ENCODE measurements at regions not wholly inside any gene's neighbourhood (a gene's known extent, or its start where the extent isn't known, plus 50 kb on each side); places are given as distances from the start of the nearest gene placed in this dataset.
A peak's percentile ranks its signal among the peaks of the same experiment; 100 is the strongest.

- Histone ChIP-seq H2AFZ (ENCODE audit: control insufficient read depth, low read depth, low read length) (no peak overlapping the region), H3K9ac (ENCODE audit: control insufficient read depth, insufficient read depth, low read length) (no peak overlapping the region), H3K4me2 (ENCODE audit: control insufficient read depth, insufficient read depth) (no peak overlapping the region)
Observed at GRCh38 chr3:107987036-107987939, 103.5 kb downstream of the CD47 start.

GRCh38 chr3:107986505-107986904 lies 104.3 kb downstream of the CD47 start:
- TF ChIP-seq TBL1XR1 (IDR thresholded peaks at IDR 0.05; ENCODE audit: low read depth, low read length) (no peak), PML (IDR thresholded peaks at IDR 0.05; ENCODE audit: low read length) (no peak), SRF (IDR thresholded peaks at IDR 0.05; ENCODE audit: low read depth in 2 of 2, low read length in 2 of 2) (no peak), ZNF384 (IDR thresholded peaks at IDR 0.05; ENCODE audit: borderline replicate concordance, low read depth, low read length) (no peak), NFXL1 (IDR thresholded peaks at IDR 0.05; ENCODE audit: borderline replicate concordance) (no peak), HDAC6 (IDR thresholded peaks at IDR 0.05; ENCODE audit: unreplicated experiment) (no peak)
- SMC1A ChIA-PET (ENCODE audit: uncharacterized antibody, unreplicated experiment), result interaction anchor here (1.0 to 1.7 kb wide), 8 partner anchors 8 to 401 kb away, joined by 3 to 4 read pairs (median 3); no protein-coding TSS in a partner anchor
- Histone ChIP-seq H3K4me2 (ENCODE audit: control insufficient read depth, insufficient read depth) (no peak overlapping the region), H4K20me1 (ENCODE audit: control insufficient read depth, insufficient read depth) (no peaks in the 10 kb centered on the region), H3K9me3 (replicated peaks; ENCODE audit: control insufficient read depth, insufficient read depth, low read length) (no peaks in the 10 kb centered on the region), H3K27me3 (replicated peaks in 1 of 2; ENCODE audit: control insufficient read depth in 2 of 2, insufficient read depth in 2 of 2, low read length in 1 of 2) (no peaks in the 10 kb centered on the region), H3K27ac (ENCODE audit: control insufficient read depth, insufficient read depth) (no peak overlapping the region), H3K4me1 (ENCODE audit: control insufficient read depth, insufficient read depth, low read length) (no peaks in the 10 kb centered on the region), H3K9ac (ENCODE audit: control insufficient read depth, insufficient read depth, low read length) (no peak overlapping the region), H3K79me2 (ENCODE audit: control insufficient read depth, insufficient read depth, low read length) (no peaks in the 10 kb centered on the region), H3K4me3 (no peak overlapping the region), H2AFZ (ENCODE audit: control insufficient read depth, low read depth, low read length) (no peak overlapping the region), H3K36me3 (ENCODE audit: control insufficient read depth in 2 of 2, insufficient read depth in 2 of 2, low read length in 1 of 2) (no peaks in the 10 kb centered on the region)
- intact Hi-C loops (cut with micrococcal nuclease; ENCODE audit: unreplicated experiment) (no loop called here), in situ Hi-C loops (cut with MboI) (no loop called here)
- FAIRE-seq (no peak), DNase-seq (ENCODE audit: low read depth, low spot score) (no peak), ATAC-seq (no peak)
- WGBS (ENCODE audit: insufficient coverage, insufficient replicate concordance, low lambda C conversion rate, missing lambda C conversion rate), result 42% methylated on average over 4 of the region's 4 CpGs
- no TSS peak for BruUV-seq (replicated peaks)
- CTCF ChIA-PET, result interaction anchor here (0.7 to 1.3 kb wide), 4 partner anchors 16 to 421 kb away, joined by 3 to 4 read pairs (median 3); no protein-coding TSS in a partner anchor
- RAD21 ChIA-PET (ENCODE audit: unreplicated experiment), result interaction anchor here (0.6 kb wide), 1 partner anchor 103 kb away, joined by 3 read pairs; no protein-coding TSS in a partner anchor
- POLR2A ChIA-PET, result interaction anchor here (0.6 kb wide), 1 partner anchor 36 kb away, joined by 4 read pairs; no protein-coding TSS in a partner anchor

More at GRCh38 chr3:107987036-107987939, 103.5 kb downstream of the CD47 start:
- DNase-seq (ENCODE audit: low read depth, low spot score), result no peak
- Histone ChIP-seq H4K20me1 (ENCODE audit: control insufficient read depth, insufficient read depth) (no peaks in the 10 kb centered on the region), H3K4me3 (no peak overlapping the region), H3K9me3 (replicated peaks; ENCODE audit: control insufficient read depth, insufficient read depth, low read length) (no peaks in the 10 kb centered on the region), H3K27ac (ENCODE audit: control insufficient read depth, insufficient read depth) (no peak overlapping the region), H3K4me1 (ENCODE audit: control insufficient read depth, insufficient read depth, low read length) (no peaks in the 10 kb centered on the region), H3K36me3 (ENCODE audit: control insufficient read depth in 2 of 2, insufficient read depth in 2 of 2, low read length in 1 of 2) (no peaks in the 10 kb centered on the region), H3K79me2 (ENCODE audit: control insufficient read depth, insufficient read depth, low read length) (no peaks in the 10 kb centered on the region), H3K27me3 (replicated peaks in 1 of 2; ENCODE audit: control insufficient read depth in 2 of 2, insufficient read depth in 2 of 2, low read length in 1 of 2) (no peaks in the 10 kb centered on the region)
- FAIRE-seq, result no peak
- in situ Hi-C loops (cut with MboI), result no loop called here
- ChIA-PET POLR2A (interaction anchor here (0.6 kb wide), 1 partner anchor 36 kb away, joined by 4 read pairs; no protein-coding TSS in a partner anchor), RAD21 (ENCODE audit: unreplicated experiment) (interaction anchor here (0.6 kb wide), 1 partner anchor 102 kb away, joined by 3 read pairs; no protein-coding TSS in a partner anchor), CTCF (interaction anchor here (0.7 to 1.3 kb wide), 4 partner anchors 17 to 420 kb away, joined by 3 to 4 read pairs (median 3); no protein-coding TSS in a partner anchor), SMC1A (ENCODE audit: uncharacterized antibody, unreplicated experiment) (interaction anchor here (0.6 to 1.7 kb wide), 5 partner anchors 16 to 400 kb away, joined by 3 to 4 read pairs (median 3); no protein-coding TSS in a partner anchor)
- intact Hi-C loops (cut with micrococcal nuclease; ENCODE audit: unreplicated experiment), result no loop called here
- ATAC-seq, result peak; percentile 54
- no TSS peak for BruUV-seq (replicated peaks)
- TF ChIP-seq RCOR1 (conservative IDR thresholded peaks at IDR 0.05; ENCODE audit: low read depth, low read length), result no peak
- no peak for TF ChIP-seq KLF5 (IDR thresholded peaks at IDR 0.05; ENCODE audit: partially characterized antibody)
- 76% methylated on average over 8 of the region's 8 CpGs for WGBS (ENCODE audit: insufficient coverage, insufficient replicate concordance, low lambda C conversion rate, missing lambda C conversion rate)

Data from GM12878 (cell line).